DOHH2 (cell line): ENCODE measurements at regions not wholly inside any gene's neighbourhood (a gene's known extent, or its start where the extent isn't known, plus 50 kb on each side); places are given as distances from the start of the nearest gene placed in this dataset.

ENCODE experiments used
- CTCF ChIP-seq: fragments of 200-600 bp; sonication (generic); IDR thresholded peaks from one replicate; pipeline ENCODE4 v1.5.1; 2014; ENCODE audit warnings: antibody characterized with exemption, mild to moderate bottlenecking, low read depth, low read length; ENCODE audit not compliant: poor library complexity, severe bottlenecking
- EZH2phosphoT487 ChIP-seq: fragments of 200-600 bp; sonication (generic); IDR thresholded peaks from 2 replicates; pipeline ENCODE4 v1.6.1; 2017; ENCODE audit warnings: borderline replicate concordance, mild to moderate bottlenecking, antibody characterized with exemption, low read length, moderate library complexity, mixed read lengths

GRCh38 chr20:41888434-41888833 is 270.3 kb upstream of the CHD6 start:
- no peak for TF ChIP-seq EZH2phosphoT487
- TF ChIP-seq CTCF: no peak
